Lower lobe of right lung (tissue), 2 donors: ENCODE measurements at regions not wholly inside any gene's neighbourhood (a gene's known extent, or its start where the extent isn't known, plus 50 kb on each side); places are given as distances from the start of the nearest gene placed in this dataset.

Source experiments
- ATAC-seq, 2 donors: fragments of 200-7000 bp; cut with Tn5 transposase; one replicate each; pipeline ENCODE4 v1.9.1; 2020 to 2022; ENCODE audit warnings: mild to moderate bottlenecking in 2 of 2, moderate library complexity in 2 of 2
- DNase-seq: peaks from one replicate; pipeline ENCODE4 v3.0.0-alpha.2; 2020
- H3K27ac ChIP-seq: fragments of 200-600 bp; one replicate; pipeline ENCODE4 v1.8.0; 2022
- H3K27me3 ChIP-seq: fragments of 200-600 bp; one replicate; pipeline ENCODE4 v1.8.0; 2022; ENCODE audit warnings: low read depth
- H3K36me3 ChIP-seq: fragments of 200-600 bp; one replicate; pipeline ENCODE4 v1.8.0; 2022; ENCODE audit warnings: mild to moderate bottlenecking
- H3K4me1 ChIP-seq: fragments of 200-600 bp; one replicate; pipeline ENCODE4 v1.8.0; 2022
- H3K4me3 ChIP-seq: fragments of 200-600 bp; one replicate; pipeline ENCODE4 v1.8.0; 2022; ENCODE audit warnings: mild to moderate bottlenecking
- H3K9me3 ChIP-seq: fragments of 200-600 bp; one replicate; pipeline ENCODE4 v1.8.0; 2022
- intact Hi-C: fragments of 100-400 bp; cut with DNase I; formaldehyde crosslinking; loops from one replicate; pipeline ENCODE4 v1.11.0; 2022
- TF ChIP-seq, protein P1 (sequence below): fragments of 200-600 bp; IDR thresholded peaks from one replicate; pipeline ENCODE4 v1.8.0; 2022; ENCODE audit warnings: antibody characterized with exemption, mild to moderate bottlenecking
- donor health status: DM: no; HTN: yes; CAD: no; lungs with severe emphysema.

DNA sequence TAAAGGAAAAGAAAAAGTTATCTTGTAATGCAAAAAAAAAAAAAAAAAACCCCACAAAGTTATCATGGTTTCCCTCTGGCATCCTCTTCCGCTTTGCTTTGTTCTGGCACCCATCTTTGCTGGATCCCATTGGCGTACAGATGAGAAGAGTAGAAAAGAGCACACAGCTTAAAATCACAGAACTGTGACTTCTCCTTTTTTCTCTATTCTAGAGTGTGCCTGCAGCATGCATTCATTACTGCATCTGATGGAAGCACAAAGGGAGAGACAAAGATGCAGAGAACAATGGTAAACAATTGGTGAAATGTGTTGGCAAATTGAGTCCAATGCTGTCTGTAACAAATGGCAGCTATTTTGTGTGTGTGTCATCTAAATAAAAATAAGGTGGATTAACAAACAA is 440.8 kb upstream of the PIK3R1 start:
- Histone ChIP-seq H3K4me1 (no peaks in the 10 kb centered on the region), H3K4me3 (no peak overlapping the region), H3K9me3 (no peaks in the 10 kb centered on the region), H3K36me3 (no peaks in the 10 kb centered on the region), H3K27me3 (no peaks in the 10 kb centered on the region), H3K27ac (no peak overlapping the region)
- no peak for DNase-seq
- intact Hi-C loops = no loop called here
- TF ChIP-seq, protein P1, sequence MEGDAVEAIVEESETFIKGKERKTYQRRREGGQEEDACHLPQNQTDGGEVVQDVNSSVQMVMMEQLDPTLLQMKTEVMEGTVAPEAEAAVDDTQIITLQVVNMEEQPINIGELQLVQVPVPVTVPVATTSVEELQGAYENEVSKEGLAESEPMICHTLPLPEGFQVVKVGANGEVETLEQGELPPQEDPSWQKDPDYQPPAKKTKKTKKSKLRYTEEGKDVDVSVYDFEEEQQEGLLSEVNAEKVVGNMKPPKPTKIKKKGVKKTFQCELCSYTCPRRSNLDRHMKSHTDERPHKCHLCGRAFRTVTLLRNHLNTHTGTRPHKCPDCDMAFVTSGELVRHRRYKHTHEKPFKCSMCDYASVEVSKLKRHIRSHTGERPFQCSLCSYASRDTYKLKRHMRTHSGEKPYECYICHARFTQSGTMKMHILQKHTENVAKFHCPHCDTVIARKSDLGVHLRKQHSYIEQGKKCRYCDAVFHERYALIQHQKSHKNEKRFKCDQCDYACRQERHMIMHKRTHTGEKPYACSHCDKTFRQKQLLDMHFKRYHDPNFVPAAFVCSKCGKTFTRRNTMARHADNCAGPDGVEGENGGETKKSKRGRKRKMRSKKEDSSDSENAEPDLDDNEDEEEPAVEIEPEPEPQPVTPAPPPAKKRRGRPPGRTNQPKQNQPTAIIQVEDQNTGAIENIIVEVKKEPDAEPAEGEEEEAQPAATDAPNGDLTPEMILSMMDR = no peak
- no peak for ATAC-seq

DNA sequence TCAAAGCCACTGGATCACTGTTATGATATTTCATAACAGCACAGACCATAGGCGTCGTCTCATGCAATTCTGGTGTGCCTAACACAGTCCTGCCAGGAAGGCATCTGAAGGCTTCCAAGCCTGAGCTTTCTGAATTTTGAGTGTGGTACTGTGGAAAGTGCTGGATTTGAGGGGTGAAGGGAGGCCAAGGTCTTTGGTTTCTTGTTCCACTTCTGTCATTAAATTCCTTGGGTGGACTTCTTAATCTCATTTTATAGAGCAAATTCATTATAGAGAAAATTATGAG is 441.3 kb upstream of the PIK3R1 start:
- Histone ChIP-seq H3K9me3 (no peaks in the 10 kb centered on the region), H3K27ac (no peak overlapping the region), H3K36me3 (no peaks in the 10 kb centered on the region), H3K4me3 (no peak overlapping the region), H3K27me3 (no peaks in the 10 kb centered on the region), H3K4me1 (no peaks in the 10 kb centered on the region)
- TF ChIP-seq, protein P1 = no peak
- intact Hi-C loops = no loop called here
- DNase-seq (no peak), ATAC-seq (no peak)

DNA sequence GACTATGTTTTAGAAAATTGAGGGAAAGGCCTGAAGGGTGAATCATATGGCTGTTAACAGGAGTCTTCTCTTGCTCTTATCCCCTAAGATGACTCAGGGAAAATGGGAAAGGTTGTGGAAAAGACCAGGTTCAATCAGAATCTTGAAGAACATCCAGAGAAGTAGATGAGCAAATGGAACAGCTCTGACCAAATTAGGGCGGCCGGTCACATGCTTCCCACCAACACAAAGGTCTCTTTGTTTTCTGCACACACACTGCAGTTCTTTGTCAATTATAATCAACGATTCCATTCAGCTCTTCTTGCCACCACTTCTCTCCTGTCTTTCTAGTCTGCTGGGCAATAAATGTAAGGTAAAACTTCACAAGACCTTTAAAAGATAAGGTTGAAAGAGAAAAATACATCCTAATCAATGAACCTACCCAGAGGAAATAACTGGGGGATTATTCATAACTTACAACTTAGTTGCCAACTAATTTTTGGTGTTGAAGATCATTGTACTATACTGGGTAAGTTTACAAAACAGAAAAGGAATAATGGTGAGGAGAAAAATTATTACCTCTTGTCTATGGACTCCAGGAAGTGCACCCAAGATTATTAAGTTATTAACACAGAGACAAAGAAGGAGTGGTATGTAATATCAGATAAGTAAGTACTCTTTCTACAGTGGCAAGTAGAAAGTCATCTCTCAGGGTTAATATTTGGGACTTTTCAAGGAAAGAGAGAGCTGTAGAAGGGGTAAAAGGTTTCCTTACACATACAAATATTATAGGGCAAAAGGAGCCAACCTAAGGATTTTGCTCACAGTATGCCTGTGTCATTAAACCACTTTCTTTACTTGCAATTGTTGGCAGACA is 441.9 kb upstream of the PIK3R1 start:
- no peak overlapping the region for H3K4me3 ChIP-seq
- no peak overlapping the region for H3K27ac ChIP-seq
- ATAC-seq (no peak), DNase-seq (no peak)
- TF ChIP-seq, protein P1 = no peak
- intact Hi-C loops = no loop called here
- H3K4me1 ChIP-seq = no peaks in the 10 kb centered on the region
- no peaks in the 10 kb centered on the region for H3K36me3 ChIP-seq
- no peaks in the 10 kb centered on the region for H3K9me3 ChIP-seq
- H3K27me3 ChIP-seq = no peaks in the 10 kb centered on the region

DNA sequence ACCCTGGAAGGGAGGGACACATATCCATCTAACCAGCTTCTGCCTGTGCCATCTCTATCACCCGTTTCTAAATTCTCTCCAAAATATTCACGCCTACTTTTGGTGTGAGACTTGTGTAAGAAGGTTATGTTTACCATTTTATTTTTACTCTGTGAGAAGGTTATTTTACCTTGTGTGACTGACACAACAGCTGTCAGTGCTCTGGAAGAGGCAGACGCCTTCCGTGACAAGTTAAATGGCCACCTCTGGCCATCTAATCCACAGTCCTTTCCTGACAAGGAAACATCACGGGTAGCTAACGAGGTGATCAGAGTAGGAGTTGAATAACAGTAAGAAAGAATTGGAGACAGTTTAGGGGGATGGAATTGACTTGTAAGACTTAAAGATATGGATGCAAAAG is 443.8 kb upstream of the PIK3R1 start:
- Histone ChIP-seq H3K4me3 (no peak overlapping the region), H3K4me1 (no peaks in the 10 kb centered on the region), H3K27me3 (no peaks in the 10 kb centered on the region), H3K36me3 (no peaks in the 10 kb centered on the region), H3K27ac (no peak overlapping the region), H3K9me3 (no peaks in the 10 kb centered on the region)
- TF ChIP-seq, protein P1 = no peak
- ATAC-seq = no peak
- no peak for DNase-seq
- intact Hi-C loops = no loop called here

GRCh38 chr5:67771221-67771620 is 444.3 kb upstream of the PIK3R1 start:
- no peak for ATAC-seq
- intact Hi-C loops = no loop called here
- H3K27ac ChIP-seq = peak overlapping the region; percentile 2

More at GRCh38 chr5:67771221-67771620, 444.3 kb upstream of the PIK3R1 start:
- Histone ChIP-seq H3K4me3 (no peak overlapping the region), H3K36me3 (no peaks in the 10 kb centered on the region), H3K4me1 (no peaks in the 10 kb centered on the region), H3K27me3 (no peaks in the 10 kb centered on the region), H3K9me3 (no peaks in the 10 kb centered on the region)
- TF ChIP-seq, protein P1 = no peak
- DNase-seq = no peak
